OCI-LY1 (cell line): ENCODE measurements at regions not wholly inside any gene's neighbourhood (a gene's known extent, or its start where the extent isn't known, plus 50 kb on each side); places are given as distances from the start of the nearest gene placed in this dataset.

Source experiments
- CTCF ChIP-seq: fragments of 200-600 bp; sonication (generic), shearing (Covaris generic); IDR thresholded peaks from 2 replicates; pipeline ENCODE4 v1.5.1; 2017; ENCODE audit warnings: mild to moderate bottlenecking, antibody characterized with exemption, low read length, moderate library complexity, mixed read lengths
- EZH2 ChIP-seq: fragments of 200-600 bp; sonication (generic), shearing (Covaris generic); IDR thresholded peaks from 2 replicates; pipeline ENCODE4 v1.8.0; 2017; ENCODE audit warnings: borderline replicate concordance, mixed run types, mild to moderate bottlenecking, antibody characterized with exemption, low read length, moderate library complexity, mixed read lengths

GRCh38 chr18:27838225-27838624 lies 338.7 kb downstream of the CDH2 start:
- no peak for TF ChIP-seq EZH2
- TF ChIP-seq CTCF = no peak
